IMR-90 (cell line): ENCODE measurements at regions not wholly inside any gene's neighbourhood (a gene's known extent, or its start where the extent isn't known, plus 50 kb on each side); places are given as distances from the start of the nearest gene placed in this dataset.

ENCODE experiments used
- ATAC-seq: fragments of 200-7000 bp; cut with Tn5 transposase; 2 replicates; pipeline ENCODE4 v1.9.1; 2020; ENCODE audit warnings: low read depth, mild to moderate bottlenecking, moderate library complexity
- BruUV-seq: library from RNA; stranded (reverse); fragments of 400-500 nt; replicated peaks from 2 replicates; lab custom pipeline; 2021; lab: Mats Ljungman, UMichigan
- CTCF ChIA-PET: fragments of 300-600 bp; formaldehyde crosslinking; extraction: SDS; loops from one replicate; lab custom pipeline; 2021; ENCODE audit warnings: antibody characterized with exemption; lab: Yijun Ruan, JAX
- POLR2A ChIA-PET: fragments of 300-600 bp; sonication (Branson Sonifier 250); formaldehyde crosslinking; loops from one replicate; lab custom pipeline; 2022; ENCODE audit warnings: antibody characterized with exemption; ENCODE audit not compliant: unreplicated experiment; lab: Charles Lee
- DNase-seq: peaks from one replicate; pipeline ENCODE4 v3.0.0; 2013
- H2AFZ ChIP-seq: replicated peaks from 2 replicates; pipeline ENCODE3; 2013; ENCODE audit warnings: low read length, mild to moderate bottlenecking; ENCODE audit not compliant: poor library complexity
- H2AK5ac ChIP-seq: 2 replicates; pipeline ENCODE4 v1.6.1; 2013; ENCODE audit warnings: low read depth, low read length, inconsistent platforms
- H2AK9ac ChIP-seq: replicated peaks from 2 replicates; pipeline ENCODE3; 2013; ENCODE audit warnings: mild to moderate bottlenecking, low read depth, low read length, moderate library complexity; ENCODE audit not compliant: poor library complexity
- H2BK120ac ChIP-seq: 2 replicates; pipeline ENCODE4 v1.6.1; 2013; ENCODE audit warnings: low read depth, low read length, inconsistent platforms
- H2BK15ac ChIP-seq: 3 replicates; pipeline ENCODE4 v1.6.1; 2013; ENCODE audit warnings: low read depth, low read length, inconsistent platforms
- H2BK20ac ChIP-seq: 2 replicates; pipeline ENCODE4 v1.6.1; 2013; ENCODE audit warnings: low read depth, mild to moderate bottlenecking, inconsistent platforms, low read length, moderate library complexity
- H2BK5ac ChIP-seq: 2 replicates; pipeline ENCODE4 v1.6.1; 2013; ENCODE audit warnings: mild to moderate bottlenecking, low read depth, low read length, inconsistent platforms; ENCODE audit not compliant: poor library complexity, severe bottlenecking
- H3K14ac ChIP-seq: replicated peaks from 2 replicates; pipeline ENCODE4 v1.6.1; 2013; ENCODE audit warnings: low read depth, low read length, inconsistent platforms
- H3K18ac ChIP-seq: 2 replicates; pipeline ENCODE4 v1.6.1; 2013; ENCODE audit warnings: low read depth, low read length, control low read depth
- H3K23ac ChIP-seq: 2 replicates; pipeline ENCODE4 v1.6.1; 2013; ENCODE audit warnings: low read depth, low read length, inconsistent platforms
- H3K27ac ChIP-seq: 2 replicates; pipeline ENCODE4 v1.5.1; 2013; ENCODE audit warnings: mild to moderate bottlenecking, control low read depth, low read length; ENCODE audit not compliant: insufficient read depth
- H3K27me3 ChIP-seq: 2 replicates; pipeline ENCODE4 v1.6.1; 2013; ENCODE audit warnings: low read length; ENCODE audit not compliant: control insufficient read depth, insufficient read depth
- H3K36me3 ChIP-seq: 2 replicates; pipeline ENCODE4 v1.6.1; 2013; ENCODE audit warnings: low read length, mixed read lengths; ENCODE audit not compliant: control insufficient read depth, insufficient read depth
- H3K4ac ChIP-seq: 2 replicates; pipeline ENCODE4 v1.6.1; 2013; ENCODE audit warnings: low read depth, low read length, inconsistent platforms
- H3K4me1 ChIP-seq: 2 replicates; pipeline ENCODE4 v1.6.1; 2013; ENCODE audit warnings: low read length, mixed read lengths; ENCODE audit not compliant: control insufficient read depth, insufficient read depth
- H3K4me2 ChIP-seq: 2 replicates; pipeline ENCODE4 v1.6.1; 2013; ENCODE audit warnings: low read depth, mild to moderate bottlenecking, control low read depth, low read length, moderate library complexity
- H3K4me3 ChIP-seq: 2 replicates; pipeline ENCODE4 v1.5.1; 2013; ENCODE audit warnings: low read depth, mild to moderate bottlenecking, control low read depth, low read length, moderate library complexity; ENCODE audit not compliant: insufficient read depth
- H3K56ac ChIP-seq: 2 replicates; pipeline ENCODE4 v1.6.1; 2013; ENCODE audit warnings: low read length, inconsistent platforms; ENCODE audit not compliant: insufficient read depth; ENCODE audit errors: extremely low read depth
- H3K79me1 ChIP-seq, 2 experiments: 2 replicates each; pipeline ENCODE4 v1.6.1; 2013; ENCODE audit warnings: low read length in 2 of 2, inconsistent platforms in 1 of 2, low read depth in 1 of 2
- H3K9ac ChIP-seq: 2 replicates; pipeline ENCODE4 v1.6.1; 2013; ENCODE audit warnings: low read depth, low read length, control low read depth
- H3K9me1 ChIP-seq: 2 replicates; pipeline ENCODE4 v1.6.1; 2013; ENCODE audit warnings: low read length, inconsistent platforms; ENCODE audit not compliant: insufficient read depth
- H3K9me3 ChIP-seq: 2 replicates; pipeline ENCODE4 v1.6.1; 2013; ENCODE audit warnings: low read length; ENCODE audit not compliant: control insufficient read depth, insufficient read depth
- H4K20me1 ChIP-seq: 2 replicates; pipeline ENCODE4 v1.6.1; 2013; ENCODE audit warnings: low read length, inconsistent platforms; ENCODE audit not compliant: insufficient read depth
- H4K5ac ChIP-seq: 2 replicates; pipeline ENCODE4 v1.6.1; 2013; ENCODE audit warnings: mild to moderate bottlenecking, low read depth, low read length, control low read depth
- H4K8ac ChIP-seq, 2 experiments: 2 replicates each; pipeline ENCODE4 v1.6.1; 2013; ENCODE audit warnings: low read depth in 2 of 2, low read length in 2 of 2, control low read depth in 1 of 2, inconsistent platforms in 1 of 2
- H4K91ac ChIP-seq: 2 replicates; pipeline ENCODE4 v1.6.1; 2013; ENCODE audit warnings: low read depth, low read length, inconsistent platforms; ENCODE audit not compliant: insufficient read depth
- BHLHE40 ChIP-seq: fragments of 150-350 bp; IDR thresholded peaks from 2 replicates; pipeline ENCODE4 v1.6.1; 2016; ENCODE audit warnings: mild to moderate bottlenecking, low read depth, low read length
- CEBPB ChIP-seq: IDR thresholded peaks from 2 replicates; pipeline ENCODE4 v1.6.1; 2012; ENCODE audit warnings: low read depth, low read length, improper control_type of control experiment
- CHD1 ChIP-seq: IDR thresholded peaks from 2 replicates; pipeline ENCODE4 v1.6.1; 2012; ENCODE audit warnings: low read depth, low read length, improper control_type of control experiment
- CTCF ChIP-seq: conservative IDR thresholded peaks from 2 replicates; pipeline ENCODE4 v1.5.1; 2012; ENCODE audit warnings: mild to moderate bottlenecking, low read depth, low read length, improper control_type of control experiment
- ELK1 ChIP-seq: fragments of 150-350 bp; IDR thresholded peaks from 2 replicates; pipeline ENCODE4 v1.6.1; 2016; ENCODE audit warnings: low read depth, mild to moderate bottlenecking, low read length, moderate library complexity, borderline replicate concordance
- FOS ChIP-seq: fragments of 150-350 bp; IDR thresholded peaks from 2 replicates; pipeline ENCODE4 v1.6.1; 2016; ENCODE audit warnings: low read depth, low read length
- MAFK ChIP-seq: IDR thresholded peaks from 2 replicates; pipeline ENCODE4 v1.6.1; 2012; ENCODE audit warnings: low read depth, low read length, improper control_type of control experiment
- MAZ ChIP-seq: IDR thresholded peaks from 2 replicates; pipeline ENCODE4 v1.6.1; 2012; ENCODE audit warnings: low read depth, mild to moderate bottlenecking, low read length, improper control_type of control experiment, moderate library complexity, borderline replicate concordance
- MXI1 ChIP-seq: IDR thresholded peaks from 2 replicates; pipeline ENCODE4 v1.6.1; 2012; ENCODE audit warnings: low read depth, mild to moderate bottlenecking, low read length, moderate library complexity, borderline replicate concordance
- NFE2L2 ChIP-seq: fragments of 150-350 bp; IDR thresholded peaks from 2 replicates; pipeline ENCODE4 v1.6.1; 2016; ENCODE audit warnings: low read depth, mild to moderate bottlenecking, low read length
- POLR2A ChIP-seq: IDR thresholded peaks from 2 replicates; pipeline ENCODE4 v1.6.1; 2012; ENCODE audit warnings: mild to moderate bottlenecking, low read depth, low read length
- RAD21 ChIP-seq: IDR thresholded peaks from 2 replicates; pipeline ENCODE4 v1.6.1; 2012; ENCODE audit warnings: low read length, improper control_type of control experiment
- RCOR1 ChIP-seq: IDR thresholded peaks from 2 replicates; pipeline ENCODE4 v1.6.1; 2012; ENCODE audit warnings: mild to moderate bottlenecking, low read length, improper control_type of control experiment; ENCODE audit not compliant: insufficient replicate concordance
- RFX5 ChIP-seq: IDR thresholded peaks from 2 replicates; pipeline ENCODE4 v1.8.0; 2012; ENCODE audit warnings: low read depth, mild to moderate bottlenecking, low read length, moderate library complexity
- SMC3 ChIP-seq: fragments of 150-350 bp; IDR thresholded peaks from 2 replicates; pipeline ENCODE4 v1.6.1; 2016; ENCODE audit warnings: low read depth, mild to moderate bottlenecking, antibody characterized with exemption, low read length, moderate library complexity
- USF2 ChIP-seq: fragments of 150-350 bp; IDR thresholded peaks from 2 replicates; pipeline ENCODE4 v1.6.1; 2017; ENCODE audit warnings: mild to moderate bottlenecking, antibody characterized with exemption, low read length, low read depth
- WGBS, 2 experiments: methylation state at CpG; one replicate each; pipeline versions ENCODE4 v1.1.5 to v1.1.7; 2013; ENCODE audit warnings: missing lambda C conversion rate in 2 of 2; ENCODE audit not compliant: insufficient read length in 1 of 2; ENCODE audit errors: extremely low coverage in 2 of 2; 5-methylcytosine and 5-hydroxymethylcytosine counted together
- dilution Hi-C: fragments of 300-500 bp; cut with HindIII; formaldehyde crosslinking; loops from one replicate; pipeline ENCODE4 v1.14.3; 2018; ENCODE audit warnings: low sequenced_read_pairs; ENCODE audit not compliant: unreplicated experiment
- in situ Hi-C: fragments of 300-500 bp; cut with MboI; formaldehyde crosslinking; loops from 3 replicates; pipeline ENCODE4 v1.14.3; 2019; ENCODE audit warnings: low sequenced_read_pairs, inconsistent platforms, mixed read lengths
- intact Hi-C: fragments of 100-400 bp; cut with micrococcal nuclease; formaldehyde crosslinking; loops from 2 replicates; pipeline ENCODE4 v1.10.0; 2022

GRCh38 chr4:124053872-124054538 is 657.4 kb downstream of the SPRY1 start:
- Histone ChIP-seq H4K5ac (peak overlapping the region; percentile 61; the same call in 1 of the 2 replicates), H2BK15ac (peak overlapping the region; percentile 71; the same call in 1 of the 3 replicates), H3K4me3 (no peak overlapping the region), H2BK120ac (peak overlapping the region; percentile 48), H3K27me3 (no peaks in the 10 kb centered on the region), H3K36me3 (no peaks in the 10 kb centered on the region), H3K9me1 (no peaks in the 10 kb centered on the region), H2AK5ac (no peak overlapping the region), H3K9me3 (peaks cover 2% of the 10 kb centered on the region; the same call in 1 of the 2 replicates), H3K79me1 (no peaks in the 10 kb centered on the region), H2BK20ac (peak overlapping the region; percentile 71), H3K4me2 (no peak overlapping the region), H3K18ac (peak overlapping the region; percentile 75; the same call in 1 of the 2 replicates), H3K9ac (no peak overlapping the region), H3K4me1 (no peaks in the 10 kb centered on the region; the same call in 1 of the 2 replicates), H4K91ac (no peak overlapping the region), H3K14ac (no peak overlapping the region), H3K27ac (no peak overlapping the region), H3K4ac (no peak overlapping the region), H3K23ac (no peak overlapping the region), H4K20me1 (no peaks in the 10 kb centered on the region), H2BK5ac (no peak overlapping the region), H2AK9ac (peak overlapping the region; percentile 66), H4K8ac (0 out of 4 replicates have a peak overlapping the region, but pooled peaks of 1 of the 2 experiments have one; percentile 42), H3K56ac (no peak overlapping the region), H2AFZ (no peak overlapping the region)
- ATAC-seq = peak; percentile 54
- WGBS, 2 experiments = no CpG with 5 or more reads among the region's 4 CpGs
- in situ Hi-C loops (no loop called here), intact Hi-C loops (no loop called here), dilution Hi-C loops (no loop called here)
- POLR2A ChIA-PET = no interaction called here
- peak; percentile 24 for DNase-seq
- CTCF ChIA-PET = no interaction called here
- BruUV-seq = no TSS peak
- TF ChIP-seq RCOR1 = no peak
- no peak for TF ChIP-seq SMC3
- no peak for TF ChIP-seq RFX5
- TF ChIP-seq NFE2L2 = no peak
- no peak for TF ChIP-seq CEBPB
- TF ChIP-seq MAZ = no peak
- TF ChIP-seq MAFK = no peak
- TF ChIP-seq MXI1 = no peak
- no peak for TF ChIP-seq RAD21
- no peak for TF ChIP-seq CHD1
- no peak for TF ChIP-seq CTCF
- TF ChIP-seq ELK1 = no peak
- TF ChIP-seq FOS = no peak
- no peak for TF ChIP-seq USF2
- no peak for TF ChIP-seq POLR2A
- TF ChIP-seq BHLHE40 = no peak
